B cell (primary cell): ENCODE measurements at regions not wholly inside any gene's neighbourhood (a gene's known extent, or its start where the extent isn't known, plus 50 kb on each side); places are given as distances from the start of the nearest gene placed in this dataset.

Source experiments
- EZH2 ChIP-seq: IDR thresholded peaks from 2 replicates; pipeline ENCODE4 v1.6.1; 2012; ENCODE audit warnings: borderline replicate concordance, low read depth, mild to moderate bottlenecking, moderate library complexity, low read length; ENCODE audit not compliant: insufficient read depth, poor library complexity, severe bottlenecking
- TF ChIP-seq, protein P1 (sequence below): fragments of 200-600 bp; IDR thresholded peaks from one replicate; pipeline ENCODE4 v1.8.0; 2022; ENCODE audit warnings: antibody characterized with exemption, mild to moderate bottlenecking

GRCh38 chr13:64672751-64673150 is 2557.4 kb downstream of the PCDH9 start:
- TF ChIP-seq, protein P1, sequence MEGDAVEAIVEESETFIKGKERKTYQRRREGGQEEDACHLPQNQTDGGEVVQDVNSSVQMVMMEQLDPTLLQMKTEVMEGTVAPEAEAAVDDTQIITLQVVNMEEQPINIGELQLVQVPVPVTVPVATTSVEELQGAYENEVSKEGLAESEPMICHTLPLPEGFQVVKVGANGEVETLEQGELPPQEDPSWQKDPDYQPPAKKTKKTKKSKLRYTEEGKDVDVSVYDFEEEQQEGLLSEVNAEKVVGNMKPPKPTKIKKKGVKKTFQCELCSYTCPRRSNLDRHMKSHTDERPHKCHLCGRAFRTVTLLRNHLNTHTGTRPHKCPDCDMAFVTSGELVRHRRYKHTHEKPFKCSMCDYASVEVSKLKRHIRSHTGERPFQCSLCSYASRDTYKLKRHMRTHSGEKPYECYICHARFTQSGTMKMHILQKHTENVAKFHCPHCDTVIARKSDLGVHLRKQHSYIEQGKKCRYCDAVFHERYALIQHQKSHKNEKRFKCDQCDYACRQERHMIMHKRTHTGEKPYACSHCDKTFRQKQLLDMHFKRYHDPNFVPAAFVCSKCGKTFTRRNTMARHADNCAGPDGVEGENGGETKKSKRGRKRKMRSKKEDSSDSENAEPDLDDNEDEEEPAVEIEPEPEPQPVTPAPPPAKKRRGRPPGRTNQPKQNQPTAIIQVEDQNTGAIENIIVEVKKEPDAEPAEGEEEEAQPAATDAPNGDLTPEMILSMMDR, result no peak
- no peak for TF ChIP-seq EZH2
